ENCODE measurements at regions not wholly inside any gene's neighbourhood (a gene's known extent, or its start where the extent isn't known, plus 50 kb on each side); places are given as distances from the start of the nearest gene placed in this dataset.

DNA sequence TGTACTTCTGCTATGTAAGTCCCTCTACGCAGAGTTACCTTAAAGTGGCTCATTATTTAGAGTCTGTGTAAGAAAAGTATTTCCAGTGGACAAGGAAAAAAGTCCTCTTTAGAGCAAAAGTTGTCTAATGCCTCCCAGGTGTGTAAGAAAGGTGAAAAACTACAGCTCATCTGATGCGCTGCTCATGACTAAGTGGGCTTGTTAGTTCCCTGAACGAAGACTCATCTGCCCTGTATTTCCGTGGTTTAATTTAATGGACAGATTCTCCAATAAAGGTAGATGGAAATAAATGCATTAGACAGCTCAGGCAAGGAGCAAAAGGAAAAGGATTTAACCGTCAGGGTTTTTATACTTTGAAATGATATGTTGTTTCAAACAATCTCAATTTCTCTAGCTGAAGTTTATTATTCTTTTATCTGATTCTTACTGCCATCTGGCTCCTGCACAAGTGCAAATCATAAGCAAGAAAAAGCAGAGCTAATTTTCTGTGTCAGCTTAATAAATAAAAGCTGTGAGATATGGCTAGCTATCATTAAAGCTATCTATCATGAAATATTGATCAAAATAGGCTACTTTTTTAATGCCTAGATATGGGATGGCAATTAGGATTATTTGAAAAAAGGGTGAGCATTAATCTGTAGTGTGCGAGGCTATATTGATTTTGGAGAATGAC lies 73.7 kb upstream of the PCDH9 start:
- TF ChIP-seq ZNF274 (IDR thresholded peaks at IDR 0.05; ENCODE audit: low read depth, low read length) (no peak), SUZ12 (IDR thresholded peaks at IDR 0.05; ENCODE audit: extremely low read depth, insufficient read depth, insufficient read length) (no peak), YY1 (IDR thresholded peaks at IDR 0.05; ENCODE audit: insufficient read depth, insufficient read length) (no peak)
